ENCODE measurements at regions not wholly inside any gene's neighbourhood (a gene's known extent, or its start where the extent isn't known, plus 50 kb on each side); places are given as distances from the start of the nearest gene placed in this dataset.

GRCh38 chr1:212190169-212190568, 95.0 kb upstream of the PPP2R5A start:
- DNase-seq (no peak), FAIRE-seq (no peak)
- Histone ChIP-seq H3K27me3 (ENCODE audit: control insufficient read depth, insufficient read depth, low read length) (no peaks in the 10 kb centered on the region), H3K4me3 (ENCODE audit: low read length in 3 of 3) (no peak overlapping the region), H3K9ac (ENCODE audit: low read length in 3 of 3) (no peak overlapping the region), H3K36me3 (ENCODE audit: control insufficient read depth in 2 of 3, insufficient read depth in 3 of 3, low read length in 3 of 3) (no peaks in the 10 kb centered on the region), H3K9me3 (ENCODE audit: control insufficient read depth in 2 of 3, insufficient read depth in 1 of 3, low read length in 3 of 3) (peaks cover 0 to 3% (median 0%) of the 10 kb centered on the region in 3 donors), H3K27ac (ENCODE audit: low read depth in 2 of 2, low read length in 2 of 2) (no peak overlapping the region), H3K4me1 (ENCODE audit: control insufficient read depth in 2 of 3, insufficient read depth in 2 of 3, low read depth in 1 of 3, low read length in 3 of 3) (no peaks in the 10 kb centered on the region)
- no peak for TF ChIP-seq CTCF (IDR thresholded peaks at IDR 0.05; ENCODE audit: borderline replicate concordance, extremely low read depth, insufficient read depth)
- intact Hi-C loops (cut with DNase I): no loop called here

GRCh38 chr1:212192261-212192998, 92.8 kb upstream of the PPP2R5A start:
- no peak overlapping the region for H3K27ac ChIP-seq (ENCODE audit: low read depth in 2 of 2, low read length in 2 of 2)
- no peak for DNase-seq
- peaks cover 0 to 3% (median 0%) of the 10 kb centered on the region in 3 donors for H3K9me3 ChIP-seq (ENCODE audit: control insufficient read depth in 2 of 3, insufficient read depth in 1 of 3, low read length in 3 of 3)
- no peak for FAIRE-seq
- TF ChIP-seq CTCF (IDR thresholded peaks at IDR 0.05; ENCODE audit: borderline replicate concordance, extremely low read depth, insufficient read depth): no peak
- no peak overlapping the region for H3K4me3 ChIP-seq (ENCODE audit: low read length in 3 of 3)
- H3K36me3 ChIP-seq (ENCODE audit: control insufficient read depth in 2 of 3, insufficient read depth in 3 of 3, low read length in 3 of 3): no peaks in the 10 kb centered on the region
- no peaks in the 10 kb centered on the region for H3K27me3 ChIP-seq (ENCODE audit: control insufficient read depth, insufficient read depth, low read length)
- no peaks in the 10 kb centered on the region for H3K4me1 ChIP-seq (ENCODE audit: control insufficient read depth in 2 of 3, insufficient read depth in 2 of 3, low read depth in 1 of 3, low read length in 3 of 3)
- H3K9ac ChIP-seq (ENCODE audit: low read length in 3 of 3): no peak overlapping the region
- intact Hi-C loops (cut with DNase I): no loop called here

GRCh38 chr1:212196355-212196754, 88.9 kb upstream of the PPP2R5A start:
- DNase-seq: no peak
- intact Hi-C loops (cut with DNase I): no loop called here
- TF ChIP-seq CTCF (IDR thresholded peaks at IDR 0.05; ENCODE audit: borderline replicate concordance, extremely low read depth, insufficient read depth): no peak
- no peak for FAIRE-seq
- no peak overlapping the region for H3K9ac ChIP-seq (ENCODE audit: low read length in 3 of 3)
- H3K4me3 ChIP-seq (ENCODE audit: low read length in 3 of 3): no peak overlapping the region
- H3K36me3 ChIP-seq (ENCODE audit: control insufficient read depth in 2 of 3, insufficient read depth in 3 of 3, low read length in 3 of 3): no peaks in the 10 kb centered on the region
- no peaks in the 10 kb centered on the region for H3K27me3 ChIP-seq (ENCODE audit: control insufficient read depth, insufficient read depth, low read length)
- H3K9me3 ChIP-seq (ENCODE audit: control insufficient read depth in 2 of 3, insufficient read depth in 1 of 3, low read length in 3 of 3): peaks cover 0 to 3% (median 0%) of the 10 kb centered on the region in 3 donors
- no peak overlapping the region for H3K27ac ChIP-seq (ENCODE audit: low read depth in 2 of 2, low read length in 2 of 2)
- no peaks in the 10 kb centered on the region for H3K4me1 ChIP-seq (ENCODE audit: control insufficient read depth in 2 of 3, insufficient read depth in 2 of 3, low read depth in 1 of 3, low read length in 3 of 3)

All from kidney (tissue), 13 donors.